ENCODE measurements at regions not wholly inside any gene's neighbourhood (a gene's known extent, or its start where the extent isn't known, plus 50 kb on each side); places are given as distances from the start of the nearest gene placed in this dataset.

GRCh38 chr7:68203251-68203650, 1206.6 kb downstream of the TYW1 start:
- Histone ChIP-seq H3K27me3 (no peaks in the 10 kb centered on the region), H3K4me3 (replicated peaks in 1 of 3) (no peak overlapping the region), H3K27ac (no peak overlapping the region), H3K9me3 (no peaks in the 10 kb centered on the region), H3K36me3 (no peaks in the 10 kb centered on the region), H3K4me1 (no peaks in the 10 kb centered on the region)
- no peak for TF ChIP-seq POLR2A (IDR thresholded peaks at IDR 0.05)
- TF ChIP-seq, protein P1, sequence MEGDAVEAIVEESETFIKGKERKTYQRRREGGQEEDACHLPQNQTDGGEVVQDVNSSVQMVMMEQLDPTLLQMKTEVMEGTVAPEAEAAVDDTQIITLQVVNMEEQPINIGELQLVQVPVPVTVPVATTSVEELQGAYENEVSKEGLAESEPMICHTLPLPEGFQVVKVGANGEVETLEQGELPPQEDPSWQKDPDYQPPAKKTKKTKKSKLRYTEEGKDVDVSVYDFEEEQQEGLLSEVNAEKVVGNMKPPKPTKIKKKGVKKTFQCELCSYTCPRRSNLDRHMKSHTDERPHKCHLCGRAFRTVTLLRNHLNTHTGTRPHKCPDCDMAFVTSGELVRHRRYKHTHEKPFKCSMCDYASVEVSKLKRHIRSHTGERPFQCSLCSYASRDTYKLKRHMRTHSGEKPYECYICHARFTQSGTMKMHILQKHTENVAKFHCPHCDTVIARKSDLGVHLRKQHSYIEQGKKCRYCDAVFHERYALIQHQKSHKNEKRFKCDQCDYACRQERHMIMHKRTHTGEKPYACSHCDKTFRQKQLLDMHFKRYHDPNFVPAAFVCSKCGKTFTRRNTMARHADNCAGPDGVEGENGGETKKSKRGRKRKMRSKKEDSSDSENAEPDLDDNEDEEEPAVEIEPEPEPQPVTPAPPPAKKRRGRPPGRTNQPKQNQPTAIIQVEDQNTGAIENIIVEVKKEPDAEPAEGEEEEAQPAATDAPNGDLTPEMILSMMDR (IDR thresholded peaks at IDR 0.05) = no peak
- intact Hi-C loops (cut with DNase I) = no loop called here
- no peak for DNase-seq
- WGBS, 2 donors = 57 to 62% methylated on average over 8 of the region's 8 CpGs

DNA sequence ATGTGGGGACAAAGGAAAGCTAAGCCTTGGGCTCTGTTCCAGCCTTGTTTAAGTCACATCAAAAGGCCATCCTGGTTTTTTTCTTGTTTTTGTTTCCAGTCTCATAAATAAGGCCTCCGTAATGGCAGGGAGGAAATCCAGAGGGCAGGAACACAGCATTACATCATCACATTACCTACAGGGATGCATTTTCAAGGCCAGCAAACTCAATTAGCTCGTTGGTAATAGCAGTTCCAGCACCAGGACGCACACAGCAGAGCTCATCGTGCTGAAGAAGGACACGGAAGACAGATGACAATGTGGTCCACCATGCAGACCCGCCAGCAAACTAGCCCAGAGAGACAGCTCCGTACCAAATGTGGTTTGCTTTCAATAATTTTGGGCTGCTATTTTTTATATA, 1209.2 kb downstream of the TYW1 start:
- Histone ChIP-seq H3K27ac (no peak overlapping the region), H3K27me3 (no peaks in the 10 kb centered on the region), H3K9me3 (no peaks in the 10 kb centered on the region), H3K4me1 (no peaks in the 10 kb centered on the region), H3K4me3 (replicated peaks in 1 of 3) (no peak overlapping the region), H3K36me3 (no peaks in the 10 kb centered on the region)
- 72 to 79% methylated on average over 7 of the region's 7 CpGs for WGBS, 2 donors
- no peak for TF ChIP-seq POLR2A (IDR thresholded peaks at IDR 0.05)
- TF ChIP-seq, protein P1 (IDR thresholded peaks at IDR 0.05) = no peak
- DNase-seq = no peak
- intact Hi-C loops (cut with DNase I) = no loop called here

DNA sequence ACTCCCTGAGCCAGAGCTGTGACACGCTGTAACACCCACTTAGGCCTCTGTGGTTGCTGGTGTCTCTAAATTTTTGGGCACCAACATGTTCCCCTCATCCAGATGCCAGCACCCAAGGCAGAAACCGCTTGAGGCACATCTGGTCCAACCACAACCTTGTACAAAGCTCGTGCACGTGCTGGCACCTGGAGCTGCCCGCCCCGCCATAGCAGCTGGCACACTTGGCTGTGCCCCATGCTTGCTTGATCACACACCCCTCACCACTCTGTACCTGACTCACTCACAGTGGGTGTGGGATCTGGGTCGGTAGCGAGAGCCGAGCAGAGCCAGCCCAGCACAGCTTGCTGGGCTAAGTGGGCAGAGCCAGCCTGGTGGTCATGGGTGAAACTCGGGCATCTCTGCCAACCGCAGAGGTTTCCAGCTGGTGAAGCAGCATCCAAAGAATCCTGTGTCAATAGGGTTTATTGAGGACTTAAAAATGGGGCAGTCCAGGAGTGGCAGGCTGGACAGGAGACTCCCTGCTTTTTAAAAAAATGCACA, 1210.4 kb downstream of the TYW1 start:
- Histone ChIP-seq H3K4me3 (replicated peaks in 1 of 3) (no peak overlapping the region), H3K9me3 (no peaks in the 10 kb centered on the region), H3K36me3 (no peaks in the 10 kb centered on the region), H3K27ac (no peak overlapping the region), H3K4me1 (no peaks in the 10 kb centered on the region), H3K27me3 (no peaks in the 10 kb centered on the region)
- no peak for DNase-seq
- TF ChIP-seq, protein P1 (IDR thresholded peaks at IDR 0.05) = no peak
- no peak for TF ChIP-seq POLR2A (IDR thresholded peaks at IDR 0.05)
- intact Hi-C loops (cut with DNase I) = no loop called here
- 92 to 100% methylated on average over 5 to 11 of the region's 11 CpGs for WGBS, 2 donors

DNA sequence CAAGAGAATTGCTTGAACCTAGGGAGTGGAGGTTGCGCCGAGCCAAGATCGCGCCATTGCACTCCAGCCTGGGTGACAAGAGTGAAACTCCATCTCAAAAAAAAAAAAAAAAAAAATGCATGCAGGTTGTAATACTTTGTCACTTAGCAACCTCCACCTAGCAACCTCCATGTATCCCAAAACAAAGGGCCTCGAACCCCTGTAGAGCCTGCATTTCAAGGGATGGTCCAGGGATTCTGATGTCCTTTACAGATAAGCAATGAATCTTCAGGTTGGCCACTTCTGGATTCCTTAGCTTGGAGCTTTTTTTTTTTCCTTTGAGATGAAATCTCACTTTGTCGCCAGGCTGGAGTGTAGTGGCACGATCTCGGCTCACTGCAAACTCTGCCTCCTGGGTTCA, 1211.0 kb downstream of the TYW1 start:
- TF ChIP-seq, protein P1 (IDR thresholded peaks at IDR 0.05) = no peak
- no peak for TF ChIP-seq POLR2A (IDR thresholded peaks at IDR 0.05)
- H3K36me3 ChIP-seq = no peaks in the 10 kb centered on the region
- no peaks in the 10 kb centered on the region for H3K4me1 ChIP-seq
- no peak for DNase-seq
- no peaks in the 10 kb centered on the region for H3K27me3 ChIP-seq
- intact Hi-C loops (cut with DNase I) = no loop called here
- 95 to 96% methylated on average over 8 of the region's 8 CpGs for WGBS, 2 donors
- no peak overlapping the region for H3K4me3 ChIP-seq (replicated peaks in 1 of 3)
- no peaks in the 10 kb centered on the region for H3K9me3 ChIP-seq
- no peak overlapping the region for H3K27ac ChIP-seq

- WGBS, 2 donors = 77 to 80% methylated on average over 6 of the region's 6 CpGs
- TF ChIP-seq, protein P1 (IDR thresholded peaks at IDR 0.05) = no peak
- TF ChIP-seq POLR2A (IDR thresholded peaks at IDR 0.05) = no peak
- Histone ChIP-seq H3K4me1 (no peaks in the 10 kb centered on the region), H3K27ac (no peak overlapping the region), H3K27me3 (no peaks in the 10 kb centered on the region), H3K4me3 (replicated peaks in 1 of 3) (no peak overlapping the region), H3K9me3 (no peaks in the 10 kb centered on the region), H3K36me3 (no peaks in the 10 kb centered on the region)
- DNase-seq = no peak
- intact Hi-C loops (cut with DNase I) = no loop called here
These were observed 1212.9 kb downstream of the TYW1 start for GRCh38 chr7:68209486-68209885.
